Fibroblast of the aortic adventitia (primary cell): ENCODE measurements at regions not wholly inside any gene's neighbourhood (a gene's known extent, or its start where the extent isn't known, plus 50 kb on each side); places are given as distances from the start of the nearest gene placed in this dataset.
"Not testable (repeated sequence)": the region's sequence is repeated elsewhere in the genome, so short reads cannot be mapped to it uniquely, and the experiment has no call there.

ENCODE experiments used
- DNase-seq: peaks from one replicate; pipeline ENCODE4 v3.0.0-alpha.2; 2010; ENCODE audit warnings: low read depth
- H3K4me3 ChIP-seq: 2 replicates; pipeline ENCODE4 v1.5.1; 2011; ENCODE audit warnings: low read depth, mild to moderate bottlenecking, control low read depth, low read length, moderate library complexity
- TF ChIP-seq, protein P1 (sequence below): IDR thresholded peaks from 2 replicates; pipeline ENCODE4 v1.5.1; 2011; ENCODE audit warnings: mild to moderate bottlenecking, low read length, control low read depth, inconsistent platforms; ENCODE audit not compliant: insufficient read depth

- TF ChIP-seq, protein P1, sequence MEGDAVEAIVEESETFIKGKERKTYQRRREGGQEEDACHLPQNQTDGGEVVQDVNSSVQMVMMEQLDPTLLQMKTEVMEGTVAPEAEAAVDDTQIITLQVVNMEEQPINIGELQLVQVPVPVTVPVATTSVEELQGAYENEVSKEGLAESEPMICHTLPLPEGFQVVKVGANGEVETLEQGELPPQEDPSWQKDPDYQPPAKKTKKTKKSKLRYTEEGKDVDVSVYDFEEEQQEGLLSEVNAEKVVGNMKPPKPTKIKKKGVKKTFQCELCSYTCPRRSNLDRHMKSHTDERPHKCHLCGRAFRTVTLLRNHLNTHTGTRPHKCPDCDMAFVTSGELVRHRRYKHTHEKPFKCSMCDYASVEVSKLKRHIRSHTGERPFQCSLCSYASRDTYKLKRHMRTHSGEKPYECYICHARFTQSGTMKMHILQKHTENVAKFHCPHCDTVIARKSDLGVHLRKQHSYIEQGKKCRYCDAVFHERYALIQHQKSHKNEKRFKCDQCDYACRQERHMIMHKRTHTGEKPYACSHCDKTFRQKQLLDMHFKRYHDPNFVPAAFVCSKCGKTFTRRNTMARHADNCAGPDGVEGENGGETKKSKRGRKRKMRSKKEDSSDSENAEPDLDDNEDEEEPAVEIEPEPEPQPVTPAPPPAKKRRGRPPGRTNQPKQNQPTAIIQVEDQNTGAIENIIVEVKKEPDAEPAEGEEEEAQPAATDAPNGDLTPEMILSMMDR: no peak
- DNase-seq: peak; percentile 2
- H3K4me3 ChIP-seq: no peak overlapping the region
Measured at GRCh38 chr4:33111117-33111516, 2390.9 kb downstream of the PCDH7 start.

DNA sequence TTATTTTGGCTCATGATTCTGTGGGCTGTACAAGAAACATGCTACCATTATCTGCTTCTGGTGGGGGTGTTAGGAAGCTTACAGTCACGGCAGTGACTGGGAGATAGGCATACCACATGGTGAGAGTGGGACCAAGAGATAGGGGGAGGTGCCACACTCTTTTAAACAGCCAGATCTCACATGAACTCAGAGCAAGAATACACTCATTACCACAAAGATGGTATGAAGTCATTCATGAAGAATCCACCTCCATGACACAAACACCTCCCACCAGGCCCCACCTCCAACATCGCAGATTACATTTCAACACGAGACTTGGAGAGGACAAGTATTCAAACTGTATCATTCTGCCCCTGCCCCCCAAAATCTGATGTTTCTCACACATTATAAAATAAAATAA, 2396.7 kb downstream of the PCDH7 start:
- TF ChIP-seq, protein P1: no peak
- no peak overlapping the region for H3K4me3 ChIP-seq
- no peak for DNase-seq

DNA sequence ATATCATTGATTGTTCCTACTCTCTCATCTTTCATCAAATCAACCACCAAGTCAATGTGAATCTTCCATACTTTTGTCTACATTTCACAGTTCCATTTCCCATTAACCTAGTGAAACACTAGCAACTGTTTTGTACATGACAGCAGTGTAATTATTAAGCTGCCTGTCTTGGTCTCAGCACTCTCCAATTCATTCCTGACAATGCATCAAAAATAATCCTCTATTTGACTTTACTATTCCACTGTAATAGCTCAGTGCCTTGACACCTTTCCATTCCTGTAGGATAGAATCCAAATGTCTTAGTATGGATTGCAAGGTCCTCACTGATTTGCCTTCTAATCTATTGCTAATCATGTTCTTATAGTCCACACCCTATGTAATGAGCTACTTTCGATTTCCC, 2405.8 kb downstream of the PCDH7 start:
- no peak for DNase-seq
- TF ChIP-seq, protein P1: no peak
- H3K4me3 ChIP-seq: no peak overlapping the region

DNA sequence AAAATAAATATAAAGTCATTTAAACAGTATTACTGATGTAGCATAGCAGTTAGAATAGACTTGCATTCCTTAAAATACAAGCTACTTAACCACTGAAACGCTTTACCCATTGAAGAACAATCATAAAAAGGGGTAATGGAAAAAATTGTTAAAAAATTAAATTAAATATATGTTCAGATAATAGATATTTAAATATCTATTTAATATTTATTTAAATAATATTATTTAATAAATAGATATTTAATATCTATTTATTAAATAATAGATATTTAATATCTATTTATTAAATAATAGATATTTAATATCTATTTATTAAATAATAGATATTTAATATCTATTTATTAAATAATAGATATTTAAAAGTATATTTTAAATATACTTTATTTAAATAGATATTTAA, 2410.5 kb downstream of the PCDH7 start:
- H3K4me3 ChIP-seq, DNase-seq: not testable (repeated sequence)

DNA sequence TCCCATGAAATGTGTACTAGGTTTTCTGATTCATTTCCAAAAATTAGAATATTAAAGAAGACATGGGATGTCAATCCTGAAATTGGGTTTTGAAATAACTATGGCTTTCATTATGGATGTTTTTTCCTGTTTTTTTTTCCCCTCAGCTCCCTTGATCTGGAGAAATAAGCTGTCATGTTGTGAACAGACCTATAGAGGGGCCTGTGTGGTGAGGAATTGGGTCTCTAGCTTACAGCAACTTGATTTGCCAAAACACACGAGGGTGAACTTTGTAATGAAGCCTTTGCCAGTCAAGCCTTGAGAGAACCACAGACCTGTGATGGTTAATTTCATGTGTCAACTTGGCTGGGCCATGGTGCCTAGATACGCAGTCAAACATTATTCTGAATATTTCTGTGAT, 2413.6 kb downstream of the PCDH7 start:
- DNase-seq: no peak
- TF ChIP-seq, protein P1: no peak
- H3K4me3 ChIP-seq: no peak overlapping the region

GRCh38 chr4:33134366-33134765, 2414.2 kb downstream of the PCDH7 start:
- DNase-seq: no peak
- TF ChIP-seq, protein P1: no peak
- no peak overlapping the region for H3K4me3 ChIP-seq

DNA sequence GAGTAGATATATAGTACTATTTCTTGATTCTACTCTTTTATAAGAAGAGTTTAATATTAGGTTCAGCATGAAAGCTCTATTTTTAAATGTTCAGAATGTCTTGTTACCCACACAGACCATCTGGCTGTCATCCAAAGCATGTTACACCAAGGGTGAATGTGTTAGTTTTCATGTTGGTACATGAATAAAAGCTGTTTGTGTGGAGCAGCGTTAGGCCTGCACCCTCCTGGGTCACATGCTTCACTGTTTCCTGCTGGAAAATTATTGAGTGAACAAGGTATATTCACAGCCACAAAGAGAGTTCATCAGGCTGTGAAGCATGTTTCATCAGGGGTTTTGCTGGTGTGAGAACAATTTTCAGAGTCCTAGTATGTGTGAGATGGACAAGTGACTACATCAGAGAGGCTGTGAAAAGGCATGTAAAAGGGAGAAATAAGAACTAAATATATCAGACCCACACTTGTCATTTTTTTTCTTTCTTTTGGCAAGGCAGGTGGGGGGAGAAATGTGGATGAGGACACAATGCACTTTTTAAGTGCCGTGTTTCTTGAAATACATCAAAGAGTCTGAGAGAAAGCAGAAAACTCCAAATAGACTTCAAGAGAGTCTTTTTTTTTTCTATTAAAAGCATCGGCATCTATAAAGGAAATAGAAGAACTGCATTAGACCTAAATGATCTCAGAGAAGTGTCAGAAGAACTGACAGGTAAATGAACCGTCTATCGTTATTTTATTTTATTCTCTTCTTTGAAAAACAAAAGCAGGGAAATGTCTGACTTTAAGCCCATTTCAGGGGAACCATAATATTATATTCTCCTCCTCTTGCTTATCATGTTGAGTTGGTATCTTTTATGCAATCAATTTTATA, 2429.7 kb downstream of the PCDH7 start:
- TF ChIP-seq, protein P1: no peak
- no peak overlapping the region for H3K4me3 ChIP-seq
- DNase-seq: no peak
